ENCODE measurements at regions not wholly inside any gene's neighbourhood (a gene's known extent, or its start where the extent isn't known, plus 50 kb on each side); places are given as distances from the start of the nearest gene placed in this dataset.
A peak's percentile ranks its signal among the peaks of the same experiment; 100 is the strongest.

GRCh38 chr5:144918371-144918770 lies 747.7 kb downstream of the KCTD16 start:
- DNase-seq: no peak

DNA sequence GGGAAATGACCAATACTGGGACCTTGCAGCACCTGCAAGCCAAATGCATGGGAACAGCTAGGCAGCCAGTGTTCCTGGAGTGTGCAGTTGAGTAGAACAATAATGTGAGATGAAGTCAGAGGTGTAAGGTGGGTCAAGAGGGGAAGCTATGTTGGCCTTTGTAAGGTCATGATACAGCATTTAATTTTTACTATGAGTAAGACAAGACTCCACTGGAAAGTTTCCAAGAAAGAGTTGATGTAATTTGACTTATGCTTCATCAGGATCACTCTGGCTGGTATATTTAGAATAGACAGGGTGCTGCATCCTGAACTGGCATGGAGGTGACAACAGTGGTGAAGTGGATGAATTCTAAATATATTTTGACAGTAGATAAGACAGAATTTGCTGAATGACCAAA lies 744.8 kb downstream of the KCTD16 start:
- DNase-seq: no peak

GRCh38 chr5:144913661-144914060 lies 743.0 kb downstream of the KCTD16 start:
- DNase-seq: peak in 1 of 3 experiments; percentile 1

GRCh38 chr5:144896473-144896872 lies 725.8 kb downstream of the KCTD16 start:
- no peak for DNase-seq

GRCh38 chr5:144886668-144887067 lies 716.0 kb downstream of the KCTD16 start:
- no peak for DNase-seq

- no peak for DNase-seq
These were observed 712.1 kb downstream of the KCTD16 start for GRCh38 chr5:144882739-144883283.

GRCh38 chr5:144880513-144880912 lies 709.8 kb downstream of the KCTD16 start:
- no peak for DNase-seq

- DNase-seq: no peak
These were observed 706.3 kb downstream of the KCTD16 start for GRCh38 chr5:144876990-144877389.

GRCh38 chr5:144873076-144873475 lies 702.4 kb downstream of the KCTD16 start:
- no peak for DNase-seq

- DNase-seq: peak in 2 of 3 experiments; percentile 8 to 14
These were observed 693.4 kb downstream of the KCTD16 start for GRCh38 chr5:144864118-144864517.

DNA sequence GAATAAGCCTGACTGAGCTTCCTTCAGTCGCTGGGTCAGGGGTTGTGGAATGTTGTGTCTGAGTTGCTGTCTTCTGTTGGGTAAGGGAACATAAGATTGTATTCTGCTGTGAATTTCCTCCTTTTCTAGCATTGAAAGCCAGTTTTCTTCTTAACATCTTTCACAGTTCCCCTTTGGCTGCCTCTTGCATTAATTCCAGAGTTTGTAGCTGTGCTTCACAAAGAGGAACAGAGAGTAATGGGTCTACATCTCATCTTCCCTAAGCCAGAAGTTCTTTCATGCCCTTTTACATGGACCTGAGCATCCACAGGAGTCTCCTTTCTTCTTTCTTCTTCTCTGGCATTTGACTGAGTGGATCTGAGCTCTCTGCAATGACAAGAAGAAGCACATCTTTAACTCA lies 686.8 kb downstream of the KCTD16 start:
- DNase-seq: no peak

DNA sequence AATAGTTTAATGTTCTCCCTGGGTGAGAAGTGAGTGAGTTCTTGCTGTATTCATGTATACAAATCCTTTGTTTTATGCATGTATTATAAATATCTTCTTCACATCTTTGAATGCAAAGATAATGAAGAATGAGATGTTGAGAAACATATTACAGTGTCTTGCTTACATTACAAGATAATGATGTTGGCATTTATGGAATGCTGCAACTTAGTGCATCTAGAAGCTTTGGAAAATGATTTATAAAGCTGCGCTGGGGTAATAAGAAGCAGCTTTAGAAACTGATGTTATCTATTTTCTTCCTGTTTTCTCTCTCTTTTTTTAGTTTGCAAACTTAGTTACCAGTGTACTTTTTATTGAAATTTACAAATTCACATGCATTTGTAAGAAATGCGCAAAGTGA lies 673.4 kb downstream of the KCTD16 start:
- no peak for DNase-seq

- no peak for DNase-seq
These were observed 661.7 kb downstream of the KCTD16 start for GRCh38 chr5:144832416-144832815.

GRCh38 chr5:144831650-144832049 lies 661.0 kb downstream of the KCTD16 start:
- DNase-seq: no peak

GRCh38 chr5:144822503-144822902 lies 651.8 kb downstream of the KCTD16 start:
- DNase-seq: peak in 1 of 3 experiments; percentile 7

- no peak for DNase-seq
These were observed 649.6 kb downstream of the KCTD16 start for GRCh38 chr5:144820278-144820677.

- DNase-seq: no peak
These were observed 644.5 kb downstream of the KCTD16 start for GRCh38 chr5:144815131-144815530.

DNA sequence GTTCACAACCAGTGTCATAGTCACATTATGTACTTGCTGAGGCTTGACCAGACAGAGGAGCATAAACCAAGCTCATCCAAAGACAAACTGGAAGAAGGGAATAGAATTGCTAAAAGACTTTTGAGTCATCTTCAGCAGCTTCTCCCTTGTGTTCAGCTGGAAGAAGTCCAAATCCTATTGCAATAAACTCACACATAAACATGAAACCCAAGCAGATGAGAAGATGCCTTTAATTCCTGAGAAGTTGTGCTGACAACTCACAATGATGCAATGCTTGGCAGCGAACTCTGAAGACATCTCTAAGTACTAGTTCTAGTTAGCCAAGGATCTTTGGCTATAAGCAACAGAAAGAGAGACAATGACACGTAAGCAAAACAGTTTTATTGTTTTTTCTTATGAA lies 642.1 kb downstream of the KCTD16 start:
- no peak for DNase-seq

- DNase-seq: no peak
These were observed 629.5 kb downstream of the KCTD16 start for GRCh38 chr5:144800169-144800568.

- DNase-seq: no peak
These were observed 627.9 kb downstream of the KCTD16 start for GRCh38 chr5:144798595-144798994.

DNA sequence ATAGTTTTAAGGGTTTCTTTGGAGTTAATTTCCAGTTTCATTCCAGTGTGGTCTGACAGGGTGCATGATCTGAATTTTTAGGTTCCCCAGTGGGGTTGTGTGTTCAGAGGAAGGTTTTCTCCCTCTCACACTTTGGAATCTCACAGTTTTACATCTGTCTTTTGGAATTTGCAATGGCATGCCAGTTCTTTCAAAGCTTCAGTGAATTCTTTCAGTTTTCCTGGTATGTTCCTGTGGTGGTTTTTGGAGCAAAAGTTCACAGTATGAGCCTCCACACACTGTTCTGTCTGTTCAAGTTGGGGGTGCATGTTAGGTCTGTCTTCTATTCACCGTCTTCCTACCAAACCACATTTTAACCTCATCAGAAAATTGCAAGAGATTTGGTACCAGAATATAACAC lies 624.2 kb downstream of the KCTD16 start:
- no peak for DNase-seq

DNA sequence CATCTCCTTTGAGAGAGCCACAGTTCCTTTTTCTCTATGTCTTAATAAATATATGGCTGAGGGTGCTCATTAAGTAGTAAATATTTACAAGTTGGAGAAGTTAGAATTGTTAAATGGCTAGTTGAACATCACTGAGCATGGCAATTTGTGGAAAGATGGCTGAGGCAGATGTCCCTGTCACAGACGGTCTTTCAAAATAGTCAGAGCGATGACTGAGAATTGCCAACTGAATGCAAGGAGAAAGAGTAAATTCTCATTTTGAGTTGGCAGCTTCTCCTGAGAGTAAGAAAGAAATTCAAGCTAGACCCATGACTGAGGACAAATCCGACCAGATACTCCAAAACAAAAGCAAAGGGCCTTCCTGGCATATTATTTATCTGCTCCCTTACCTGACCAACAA lies 617.9 kb downstream of the KCTD16 start:
- no peak for DNase-seq

DNA sequence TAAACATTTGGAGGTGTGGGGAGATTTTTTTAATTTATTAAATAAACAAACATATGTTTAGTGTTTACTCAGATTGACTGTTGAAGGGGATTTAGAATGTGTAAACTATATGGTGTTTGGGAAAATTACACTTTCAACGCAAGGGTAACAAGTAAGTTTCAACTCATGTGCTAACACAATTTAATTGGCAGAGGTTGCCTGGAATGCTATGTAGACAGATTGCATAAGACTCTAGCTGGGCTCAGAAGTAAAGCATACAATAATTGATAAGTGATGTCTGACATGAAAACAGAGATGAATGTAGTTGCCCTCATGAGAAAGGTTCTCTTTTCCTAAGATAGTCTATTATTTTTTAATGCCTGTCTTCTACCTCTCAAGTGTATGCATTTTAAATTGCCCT lies 617.4 kb downstream of the KCTD16 start:
- DNase-seq: no peak

DNA sequence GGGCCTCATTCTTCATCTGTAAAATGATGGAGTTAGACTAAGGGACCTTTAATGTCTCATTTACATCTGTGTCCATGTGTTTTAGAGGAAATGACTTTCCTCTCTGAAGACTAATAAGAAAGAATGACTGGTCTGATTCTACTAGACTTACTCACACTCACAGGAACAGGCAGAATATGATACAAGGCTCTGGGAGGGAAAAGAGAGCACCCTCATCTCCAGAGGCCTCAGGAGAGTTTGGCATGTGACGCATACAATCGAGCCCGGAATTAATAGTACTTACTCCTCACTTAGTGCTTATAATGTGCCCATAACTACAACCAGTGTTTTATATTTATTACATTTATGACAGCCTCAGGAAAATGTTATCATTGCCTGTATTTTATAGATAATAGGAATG lies 608.7 kb downstream of the KCTD16 start:
- DNase-seq: no peak

GRCh38 chr5:144778561-144778960 lies 607.9 kb downstream of the KCTD16 start:
- DNase-seq: no peak

- no peak for DNase-seq
These were observed 603.5 kb downstream of the KCTD16 start for GRCh38 chr5:144774197-144774596.
